ENCODE measurements at regions not wholly inside any gene's neighbourhood (a gene's known extent, or its start where the extent isn't known, plus 50 kb on each side); places are given as distances from the start of the nearest gene placed in this dataset.

- no peak for TF ChIP-seq FOXM1 (IDR thresholded peaks at IDR 0.05; ENCODE audit: borderline replicate concordance)
- no peak for TF ChIP-seq SUZ12 (IDR thresholded peaks at IDR 0.05)
- no peak for TF ChIP-seq BHLHE40 (IDR thresholded peaks at IDR 0.05; ENCODE audit: borderline replicate concordance)
- no peak for TF ChIP-seq LEF1 (IDR thresholded peaks at IDR 0.05; ENCODE audit: borderline replicate concordance)
- no peak for TF ChIP-seq SP1 (IDR thresholded peaks at IDR 0.05)
These were observed 564.7 kb upstream of the PIK3C3 start for GRCh38 chr18:41390309-41390708.

Data from HEK293T (cell line).